Heart right ventricle (tissue), 16 donors: ENCODE measurements at regions not wholly inside any gene's neighbourhood (a gene's known extent, or its start where the extent isn't known, plus 50 kb on each side); places are given as distances from the start of the nearest gene placed in this dataset.

Experiments
- ATAC-seq, 8 donors: fragments of 200-7000 bp; cut with Tn5 transposase; one replicate each; pipeline ENCODE4 v1.9.1; 2020; ENCODE audit warnings: mild to moderate bottlenecking in 8 of 8, moderate library complexity in 8 of 8, moderate number of reproducible peaks in 1 of 8
- DNase-seq, 2 donors: peaks; one replicate each; pipeline ENCODE4 v3.0.0-alpha.2; 2020
- H3K27ac ChIP-seq, 10 donors: fragments of 200-600 bp; sonication (generic) in 2 of 10; one replicate each; pipeline versions ENCODE4 v1.5.0 to v1.8.0; 2020 to 2022; ENCODE audit warnings: mild to moderate bottlenecking in 3 of 10
- H3K27me3 ChIP-seq, 7 donors: fragments of 200-600 bp; one replicate each; pipeline ENCODE4 v1.8.0; 2021 to 2022; ENCODE audit warnings: mild to moderate bottlenecking in 2 of 7
- H3K36me3 ChIP-seq, 9 donors: fragments of 200-600 bp; sonication (generic) in 1 of 9; one replicate each; pipeline versions ENCODE4 v1.5.0 to v1.8.0; 2020 to 2022; ENCODE audit warnings: mild to moderate bottlenecking in 2 of 9
- H3K4me1 ChIP-seq, 9 donors: fragments of 200-600 bp; sonication (generic) in 1 of 9; one replicate each; pipeline versions ENCODE4 v1.5.0 to v1.8.0; 2020 to 2022; ENCODE audit warnings: mild to moderate bottlenecking in 4 of 9
- H3K4me3 ChIP-seq, 10 donors: fragments of 200-600 bp; sonication (generic) in 2 of 10; one replicate each; pipeline versions ENCODE4 v1.5.0 to v1.8.0; 2020 to 2022; ENCODE audit warnings: mild to moderate bottlenecking in 7 of 10, moderate library complexity in 2 of 10
- H3K9me3 ChIP-seq, 11 donors: fragments of 200-600 bp in 10 of 11; sonication (generic) in 2 of 11; one replicate each; pipeline versions ENCODE4 v1.5.0 to v1.8.0; 2013 to 2022; ENCODE audit warnings: mild to moderate bottlenecking in 2 of 11, control low read depth in 1 of 11, moderate library complexity in 1 of 11
- CTCF ChIP-seq, 9 donors: fragments of 200-600 bp; sonication (generic) in 2 of 9; IDR thresholded peaks; one replicate each; pipeline versions ENCODE4 v1.5.0 to v1.8.0; 2021 to 2022; ENCODE audit warnings: antibody characterized with exemption in 9 of 9, mild to moderate bottlenecking in 5 of 9, moderate library complexity in 1 of 9
- WGBS, 2 donors: extraction: QIAGEN DNeasy Blood & Tissue Kit; methylation state at CpG; one replicate each; pipeline ENCODE4 v1.1.7; 2013; ENCODE audit warnings: inconsistent platforms in 1 of 2; 5-methylcytosine and 5-hydroxymethylcytosine counted together
- intact Hi-C, 10 donors: fragments of 100-400 bp; cut with DNase I; formaldehyde crosslinking; loops; one replicate each; pipeline versions ENCODE4 v1.11.1 to v1.14.2; 2022
- donor health status: Arrhythmogenic right ventricular cardiomyopathy.
- donor health status: ischemic (EF 13 %, LVEDD 7.1; RV severe dilation, severe dysfunction).
- donor health status: healthy with polysubstance abuse.
- donor health status: DM: no; HTN: yes; CAD: no.
- donor health status: DM: no; HTN: no; CAD: no.
- donor health status: ischemic (EF 25% LVEDD 6.9; RV normal size, moderate dysfunction).
- donor health status: ischemic (EF 25% LVEDD 5.7; RV mildly dilated, moderate dysfunction).
- donor health status: healthy.
- donor health status: DM: yes; HTN: yes; CAD: no.
- donor health status: Ischemic cardiomyopathy.
- donor health status: ischemic (EF 35%, LVEDD 5.7; RV mildly dilated, moderate dysfunction).
- donor health status: nonischemic (EF 11% LVEDD 7.7; RV severe dilation, severe dysfunction).
- donor health status: DM: yes; HTN: yes; CAD: no.
- donor health status: PGD.
- donor health status: ischemic (EF 29% LVEDD 5.4; RV normal size, mild dysfunction).
- donor health status: nonischemic (EF 23%, LVEDD 6.1; RV moderate dilation, normal function).

- Histone ChIP-seq H3K4me3 (no peak overlapping the region), H3K27me3 (peaks cover 0 to 23% (median 9%) of the 10 kb centered on the region in 7 donors), H3K36me3 (no peaks in the 10 kb centered on the region), H3K4me1 (no peaks in the 10 kb centered on the region), H3K9me3 (no peaks in the 10 kb centered on the region), H3K27ac (no peak overlapping the region)
- WGBS, 2 donors: 43 to 53% methylated on average over 2 of the region's 2 CpGs
- ATAC-seq (peak in 4 of 8 donors; percentile 47 to 71 (median 54)), DNase-seq (peak; percentile 21 to 33)
- TF ChIP-seq CTCF (IDR thresholded peaks at IDR 0.05): peak in 8 of 9 donors; percentile 30 to 65 (median 58)
- intact Hi-C loops: no loop called here
Measured at GRCh38 chr1:50271968-50272578, 151.2 kb downstream of the DMRTA2 start.

GRCh38 chr1:50271337-50271736 is 151.9 kb downstream of the DMRTA2 start:
- 36 to 41% methylated on average over 2 of the region's 2 CpGs for WGBS, 2 donors
- no peaks in the 10 kb centered on the region for H3K9me3 ChIP-seq
- no peak for ATAC-seq
- intact Hi-C loops: no loop called here
- no peak overlapping the region for H3K4me3 ChIP-seq
- H3K36me3 ChIP-seq: no peaks in the 10 kb centered on the region
- TF ChIP-seq CTCF (IDR thresholded peaks at IDR 0.05): no peak
- H3K27ac ChIP-seq: no peak overlapping the region
- H3K27me3 ChIP-seq: peaks cover 0 to 17% (median 6%) of the 10 kb centered on the region in 7 donors
- DNase-seq: no peak
- peaks cover 0 to 2% (median 0%) of the 10 kb centered on the region in 9 donors for H3K4me1 ChIP-seq

- no peak for TF ChIP-seq CTCF (IDR thresholded peaks at IDR 0.05)
- intact Hi-C loops: no loop called here
Measured at GRCh38 chr1:50270926-50271325, 152.3 kb downstream of the DMRTA2 start.

GRCh38 chr1:50268049-50268448 is 155.2 kb downstream of the DMRTA2 start:
- H3K4me3 ChIP-seq: no peak overlapping the region
- H3K4me1 ChIP-seq: peaks cover 0 to 14% (median 0%) of the 10 kb centered on the region in 9 donors
- no peak for TF ChIP-seq CTCF (IDR thresholded peaks at IDR 0.05)
- no peak overlapping the region for H3K27ac ChIP-seq
- no peaks in the 10 kb centered on the region for H3K9me3 ChIP-seq
- DNase-seq (peak in 1 of 2 donors; percentile 6), ATAC-seq (no peak)
- intact Hi-C loops: no loop called here
- WGBS, 2 donors: 50 to 54% methylated on average over 7 of the region's 7 CpGs
- H3K27me3 ChIP-seq: peaks cover 0 to 7% (median 0%) of the 10 kb centered on the region in 7 donors
- no peaks in the 10 kb centered on the region for H3K36me3 ChIP-seq

More at GRCh38 chr1:50270926-50271325, 152.3 kb downstream of the DMRTA2 start:
- DNase-seq (no peak), ATAC-seq (no peak)
- H3K9me3 ChIP-seq: no peaks in the 10 kb centered on the region
- H3K4me3 ChIP-seq: no peak overlapping the region
- H3K36me3 ChIP-seq: no peaks in the 10 kb centered on the region
- H3K27ac ChIP-seq: no peak overlapping the region
- 53 to 69% methylated on average over 3 of the region's 3 CpGs for WGBS, 2 donors
- peaks cover 0 to 6% (median 0%) of the 10 kb centered on the region in 9 donors for H3K4me1 ChIP-seq
- peaks cover 0 to 13% (median 5%) of the 10 kb centered on the region in 7 donors for H3K27me3 ChIP-seq
